GM12892 (cell line): ENCODE measurements at regions not wholly inside any gene's neighbourhood (a gene's known extent, or its start where the extent isn't known, plus 50 kb on each side); places are given as distances from the start of the nearest gene placed in this dataset.

Source experiments
- POLR2A ChIP-seq: IDR thresholded peaks from 2 replicates; pipeline ENCODE4 v1.6.1; 2011; ENCODE audit warnings: low read depth, low read length, control low read depth
- POLR2AphosphoS5 ChIP-seq: IDR thresholded peaks from 2 replicates; pipeline ENCODE4 v1.6.1; 2011; ENCODE audit warnings: low read depth, low read length, control low read depth

DNA sequence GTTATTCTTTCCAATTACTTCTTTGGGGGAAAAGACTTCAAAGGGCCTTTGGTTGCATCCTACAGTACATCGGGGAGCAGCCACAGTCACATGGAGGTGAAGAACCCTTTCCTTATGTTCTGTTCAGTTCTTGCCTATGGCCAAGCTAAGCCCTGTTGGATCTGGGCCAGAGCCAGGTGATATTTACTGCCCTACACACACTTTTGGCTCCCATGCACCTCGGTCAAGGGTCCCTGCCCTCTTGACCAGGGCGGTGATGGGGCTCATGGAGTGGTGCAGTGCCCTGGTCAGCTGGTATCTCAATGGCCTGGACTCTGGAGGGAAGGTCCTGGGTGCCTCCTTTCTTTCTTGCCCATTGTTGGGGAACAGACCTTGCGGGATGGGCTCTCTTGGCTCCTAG lies 98.7 kb downstream of the VAPA start:
- TF ChIP-seq POLR2AphosphoS5 (no peak), POLR2A (no peak)
